Peyer's patch (tissue), 4 donors: ENCODE measurements at regions not wholly inside any gene's neighbourhood (a gene's known extent, or its start where the extent isn't known, plus 50 kb on each side); places are given as distances from the start of the nearest gene placed in this dataset.
"Not testable (repeated sequence)": the region's sequence is repeated elsewhere in the genome, so short reads cannot be mapped to it uniquely, and the experiment has no call there.

Source experiments
- DNase-seq, 3 donors: peaks; one replicate each; pipeline ENCODE4 v3.0.0-alpha.2; 2017 to 2019
- H3K27ac ChIP-seq, 4 donors: fragments of 200-600 bp; sonication (generic); one replicate each; pipeline ENCODE4 v1.5.1; 2016 to 2019
- H3K27me3 ChIP-seq, 2 donors: fragments of 200-600 bp; sonication (generic); one replicate each; pipeline ENCODE4 v1.5.1; 2019
- H3K36me3 ChIP-seq, 3 donors: fragments of 200-600 bp; sonication (generic); one replicate each; pipeline ENCODE4 v1.5.1; 2016 to 2019
- H3K4me1 ChIP-seq, 4 donors: fragments of 200-600 bp; sonication (generic); one replicate each; pipeline ENCODE4 v1.5.1; 2016 to 2019
- H3K4me3 ChIP-seq, 4 donors: fragments of 200-600 bp; sonication (generic); 1 replicate in 3 of 4; 2 replicates in 1 of 4; pipeline ENCODE4 v1.5.1; 2016 to 2019; ENCODE audit warnings: mild to moderate bottlenecking in 1 of 4
- H3K9me3 ChIP-seq, 4 donors: fragments of 200-600 bp; sonication (generic); one replicate each; pipeline ENCODE4 v1.5.1; 2016 to 2019; ENCODE audit warnings: mild to moderate bottlenecking in 1 of 4
- CTCF ChIP-seq, 6 experiments: fragments of 450-650 bp in 4 of 6; fragments of 200-600 bp in 2 of 6; sonication (generic) in 1 of 6; IDR thresholded peaks; one replicate each; pipeline ENCODE4 v1.5.1; 2017 to 2019; ENCODE audit warnings: antibody characterized with exemption in 6 of 6, mild to moderate bottlenecking in 3 of 6, moderate library complexity in 1 of 6
- POLR2A ChIP-seq, 2 donors: fragments of 450-650 bp; IDR thresholded peaks; one replicate each; pipeline ENCODE4 v1.5.1; 2017; ENCODE audit warnings: antibody characterized with exemption in 2 of 2, mild to moderate bottlenecking in 2 of 2, moderate library complexity in 2 of 2

GRCh38 chr6:19558934-19559333, 278.2 kb upstream of the ID4 start:
- Histone ChIP-seq H3K27me3 (no peaks in the 10 kb centered on the region), H3K4me1 (peaks cover 0 to 3% (median 0%) of the 10 kb centered on the region in 4 donors), H3K9me3 (no peaks in the 10 kb centered on the region), H3K27ac (peak overlapping the region in 1 of 4 donors; percentile 55), H3K4me3 (no peak overlapping the region), H3K36me3 (no peaks in the 10 kb centered on the region)
- DNase-seq, result peak in 1 of 3 donors; percentile 57
- TF ChIP-seq POLR2A (IDR thresholded peaks at IDR 0.05) (no peak), CTCF (IDR thresholded peaks at IDR 0.05) (no peak)

- H3K4me3 ChIP-seq, result no peak overlapping the region
- no peak for TF ChIP-seq CTCF (IDR thresholded peaks at IDR 0.05)
- TF ChIP-seq POLR2A (IDR thresholded peaks at IDR 0.05), result no peak
- H3K9me3 ChIP-seq, result no peaks in the 10 kb centered on the region
- no peaks in the 10 kb centered on the region for H3K27me3 ChIP-seq
- no peaks in the 10 kb centered on the region for H3K36me3 ChIP-seq
- H3K27ac ChIP-seq, result no peak overlapping the region
- DNase-seq, result peak in 1 of 3 donors; percentile 47
- peaks cover 0 to 3% (median 0%) of the 10 kb centered on the region in 4 donors for H3K4me1 ChIP-seq
Measured at GRCh38 chr6:19562468-19562867, 274.7 kb upstream of the ID4 start.

- no peaks in the 10 kb centered on the region for H3K27me3 ChIP-seq
- DNase-seq, result no peak
- no peak overlapping the region for H3K4me3 ChIP-seq
- H3K36me3 ChIP-seq, result no peaks in the 10 kb centered on the region
- no peak overlapping the region for H3K27ac ChIP-seq
- no peaks in the 10 kb centered on the region for H3K9me3 ChIP-seq
- no peaks in the 10 kb centered on the region for H3K4me1 ChIP-seq
- TF ChIP-seq POLR2A (IDR thresholded peaks at IDR 0.05), result no peak
- no peak for TF ChIP-seq CTCF (IDR thresholded peaks at IDR 0.05)
Measured at GRCh38 chr6:19569563-19569962, 267.6 kb upstream of the ID4 start.

- no peak overlapping the region for H3K27ac ChIP-seq
- H3K4me3 ChIP-seq, result no peak overlapping the region
- H3K36me3 ChIP-seq, result no peaks in the 10 kb centered on the region
- no peaks in the 10 kb centered on the region for H3K27me3 ChIP-seq
- no peaks in the 10 kb centered on the region for H3K9me3 ChIP-seq
- TF ChIP-seq CTCF (IDR thresholded peaks at IDR 0.05) (no peak), POLR2A (IDR thresholded peaks at IDR 0.05) (no peak)
- no peaks in the 10 kb centered on the region for H3K4me1 ChIP-seq
- DNase-seq, result no peak
Measured at GRCh38 chr6:19571176-19571575, 266.0 kb upstream of the ID4 start.

- Histone ChIP-seq H3K4me3 (no peak overlapping the region), H3K4me1 (no peaks in the 10 kb centered on the region), H3K36me3 (no peaks in the 10 kb centered on the region), H3K9me3 (no peaks in the 10 kb centered on the region), H3K27ac (no peak overlapping the region), H3K27me3 (no peaks in the 10 kb centered on the region)
- no peak for TF ChIP-seq CTCF (IDR thresholded peaks at IDR 0.05)
- no peak for TF ChIP-seq POLR2A (IDR thresholded peaks at IDR 0.05)
- no peak for DNase-seq
Measured at GRCh38 chr6:19578481-19578880, 258.7 kb upstream of the ID4 start.

GRCh38 chr6:19584207-19584606, 253.0 kb upstream of the ID4 start:
- not testable (repeated sequence) for H3K36me3 ChIP-seq, DNase-seq, H3K9me3 ChIP-seq, H3K4me3 ChIP-seq, H3K27ac ChIP-seq, H3K4me1 ChIP-seq, H3K27me3 ChIP-seq
